Left kidney (tissue), 1 donor: ENCODE measurements at regions not wholly inside any gene's neighbourhood (a gene's known extent, or its start where the extent isn't known, plus 50 kb on each side); places are given as distances from the start of the nearest gene placed in this dataset.

Experiments used
- DNase-seq: peaks from one replicate; pipeline ENCODE4 v3.0.0-alpha.2; 2013

- DNase-seq: no peak
These were observed 53.7 kb upstream of the KITLG start for GRCh38 chr12:88634008-88634407.

GRCh38 chr12:88633312-88633711 lies 53.0 kb upstream of the KITLG start:
- no peak for DNase-seq

GRCh38 chr12:88630561-88630960 lies 50.3 kb upstream of the KITLG start:
- DNase-seq: no peak
